Retinal pigment epithelial cell (primary cell): ENCODE measurements at regions not wholly inside any gene's neighbourhood (a gene's known extent, or its start where the extent isn't known, plus 50 kb on each side); places are given as distances from the start of the nearest gene placed in this dataset.
"Not testable (repeated sequence)": the region's sequence is repeated elsewhere in the genome, so short reads cannot be mapped to it uniquely, and the experiment has no call there.

Source experiments
- DNase-seq: peaks from one replicate; pipeline ENCODE4 v3.0.0-alpha.2; 2010; ENCODE audit warnings: low read depth
- H3K4me3 ChIP-seq: 2 replicates; pipeline ENCODE4 v1.5.1; 2011; ENCODE audit warnings: mild to moderate bottlenecking, low read length, control low read depth, moderate library complexity
- TF ChIP-seq, protein P1 (sequence below): conservative IDR thresholded peaks from 2 replicates; pipeline ENCODE4 v1.5.1; 2011; ENCODE audit warnings: low read depth, low read length, control low read depth, inconsistent platforms

DNA sequence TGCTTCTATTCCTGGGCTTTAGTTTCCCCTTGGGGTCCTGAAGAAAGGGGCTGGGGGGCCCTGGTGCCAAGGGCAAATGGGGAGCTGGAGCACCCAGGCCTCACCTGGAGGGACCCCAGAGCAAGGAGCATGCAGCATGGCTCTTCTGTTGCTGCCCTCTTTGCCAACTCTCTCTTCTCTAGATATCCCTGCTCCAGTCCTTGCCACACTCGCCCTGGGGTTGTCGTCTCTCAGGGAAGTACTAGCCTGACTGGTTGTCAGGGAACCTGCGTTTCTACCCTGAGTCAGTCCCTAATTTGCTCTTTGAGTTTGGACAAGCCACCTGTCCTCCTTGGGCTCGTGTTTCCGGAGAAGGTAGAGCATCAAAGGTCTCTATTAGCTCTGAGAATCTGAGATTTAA lies 63.7 kb upstream of the UBE2Q2 start:
- no peak overlapping the region for H3K4me3 ChIP-seq
- TF ChIP-seq, protein P1, sequence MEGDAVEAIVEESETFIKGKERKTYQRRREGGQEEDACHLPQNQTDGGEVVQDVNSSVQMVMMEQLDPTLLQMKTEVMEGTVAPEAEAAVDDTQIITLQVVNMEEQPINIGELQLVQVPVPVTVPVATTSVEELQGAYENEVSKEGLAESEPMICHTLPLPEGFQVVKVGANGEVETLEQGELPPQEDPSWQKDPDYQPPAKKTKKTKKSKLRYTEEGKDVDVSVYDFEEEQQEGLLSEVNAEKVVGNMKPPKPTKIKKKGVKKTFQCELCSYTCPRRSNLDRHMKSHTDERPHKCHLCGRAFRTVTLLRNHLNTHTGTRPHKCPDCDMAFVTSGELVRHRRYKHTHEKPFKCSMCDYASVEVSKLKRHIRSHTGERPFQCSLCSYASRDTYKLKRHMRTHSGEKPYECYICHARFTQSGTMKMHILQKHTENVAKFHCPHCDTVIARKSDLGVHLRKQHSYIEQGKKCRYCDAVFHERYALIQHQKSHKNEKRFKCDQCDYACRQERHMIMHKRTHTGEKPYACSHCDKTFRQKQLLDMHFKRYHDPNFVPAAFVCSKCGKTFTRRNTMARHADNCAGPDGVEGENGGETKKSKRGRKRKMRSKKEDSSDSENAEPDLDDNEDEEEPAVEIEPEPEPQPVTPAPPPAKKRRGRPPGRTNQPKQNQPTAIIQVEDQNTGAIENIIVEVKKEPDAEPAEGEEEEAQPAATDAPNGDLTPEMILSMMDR = no peak
- no peak for DNase-seq

DNA sequence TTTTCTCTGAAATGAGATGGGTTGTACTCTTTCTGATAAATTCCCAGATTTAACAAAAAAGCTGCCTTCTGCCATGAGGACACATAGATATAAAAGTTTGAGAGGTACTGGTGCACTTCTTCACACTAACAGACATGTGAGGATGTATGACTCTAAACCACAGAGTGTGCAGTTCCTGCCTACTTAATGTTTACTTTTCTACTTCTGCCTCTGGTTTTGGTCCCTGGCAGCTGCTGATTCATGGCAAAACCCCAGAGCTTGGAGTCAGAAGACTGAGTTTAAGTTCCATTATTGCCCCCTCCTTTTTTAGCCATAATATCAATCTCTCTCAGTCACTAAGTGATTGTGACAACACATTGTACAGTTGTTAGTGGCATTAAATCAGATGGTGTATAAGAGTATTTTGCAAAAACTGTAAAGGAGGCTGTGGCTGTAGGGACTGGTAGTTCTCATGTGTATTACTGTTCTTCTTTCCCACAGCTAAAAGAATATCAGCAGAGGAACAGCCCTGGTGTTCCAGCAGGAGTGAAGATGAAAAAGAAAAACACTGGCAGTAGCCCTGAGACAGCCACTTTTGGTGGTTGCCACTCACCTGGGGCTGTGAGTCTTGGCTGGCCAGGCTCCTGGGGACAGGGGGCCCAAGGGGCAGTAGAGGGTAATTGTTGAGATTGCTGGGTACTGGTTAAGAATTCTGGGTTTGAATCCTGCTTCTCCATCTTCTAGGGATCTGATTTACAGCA lies 64.4 kb upstream of the CSPG4 start:
- not testable (repeated sequence) for DNase-seq, H3K4me3 ChIP-seq

DNA sequence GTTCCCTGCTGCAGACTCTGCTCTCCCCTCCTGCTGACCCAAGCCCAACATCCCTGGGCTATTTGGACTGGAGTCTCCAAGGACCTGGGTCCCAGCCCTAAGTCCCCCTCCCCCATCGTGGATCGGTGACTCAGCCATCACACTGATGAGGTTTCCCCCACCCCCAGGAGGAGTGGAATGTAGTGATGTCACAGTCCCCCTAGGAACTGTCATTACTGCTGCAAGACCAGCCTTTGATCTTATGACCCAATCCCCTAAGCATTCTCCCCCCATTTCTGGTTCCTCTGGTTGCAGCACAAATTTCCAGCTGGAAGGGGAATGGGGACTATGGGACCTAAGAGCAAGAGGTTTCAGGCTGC lies 63.4 kb upstream of the CSPG4 start:
- TF ChIP-seq, protein P1 = no peak
- DNase-seq = no peak
- H3K4me3 ChIP-seq = no peak overlapping the region

DNA sequence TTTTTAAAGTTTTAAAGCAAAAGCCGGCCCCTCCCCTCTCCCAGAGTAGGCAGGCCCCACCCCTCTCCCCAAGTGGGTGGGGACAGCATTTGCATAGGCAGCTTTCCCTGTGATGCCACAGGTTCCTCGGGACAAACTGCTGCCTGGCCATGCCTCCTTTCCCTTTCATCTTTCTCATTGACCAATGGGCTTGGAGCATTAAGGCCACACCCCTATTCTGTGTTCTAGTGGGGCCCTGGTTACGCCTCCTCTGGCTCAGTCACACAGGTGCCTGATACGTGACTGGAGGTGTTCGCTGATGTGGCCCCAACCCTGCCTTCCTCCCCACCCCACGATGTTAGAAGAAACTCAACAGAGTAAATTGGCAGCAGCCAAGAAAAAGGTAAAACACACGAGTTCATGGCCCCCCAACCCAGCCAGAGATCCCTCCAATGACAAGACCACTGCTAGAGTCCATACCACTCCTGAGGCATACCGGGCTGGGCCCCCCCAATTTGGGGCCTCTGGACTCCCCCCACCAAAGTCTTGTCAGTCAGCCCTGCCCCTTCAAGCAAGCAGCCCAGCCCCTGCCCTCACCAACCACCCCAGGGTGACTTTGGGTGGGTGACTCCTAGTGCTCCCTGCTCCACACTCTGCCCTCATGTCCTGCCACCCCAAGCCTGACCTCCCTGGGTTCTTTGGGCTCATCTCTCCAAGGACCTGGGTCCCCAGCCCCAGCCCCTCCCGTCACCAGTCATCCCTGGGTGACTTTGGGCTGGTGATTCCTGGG lies 62.8 kb upstream of the CSPG4 start:
- TF ChIP-seq, protein P1 = no peak
- H3K4me3 ChIP-seq = no peak overlapping the region
- no peak for DNase-seq

DNA sequence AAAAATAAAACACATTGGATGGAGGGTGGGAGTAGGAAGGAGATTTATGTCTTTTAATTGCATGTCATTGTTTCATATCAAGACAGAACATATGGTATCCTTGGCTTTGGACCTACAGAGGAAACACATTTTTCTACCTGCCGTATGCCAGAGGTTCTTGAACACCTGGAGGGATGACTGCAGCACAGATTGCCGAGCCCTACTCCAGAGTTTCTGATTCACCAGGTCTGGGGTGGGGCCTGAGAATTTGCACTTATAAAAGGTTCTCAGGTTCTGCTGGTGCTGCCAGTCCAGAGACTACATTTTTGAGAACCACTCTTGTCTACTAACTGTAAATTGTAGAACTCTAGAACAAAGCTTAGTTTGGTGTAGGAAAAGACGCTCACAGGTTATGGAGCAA lies 61.3 kb upstream of the CSPG4 start:
- H3K4me3 ChIP-seq, DNase-seq: not testable (repeated sequence)

DNA sequence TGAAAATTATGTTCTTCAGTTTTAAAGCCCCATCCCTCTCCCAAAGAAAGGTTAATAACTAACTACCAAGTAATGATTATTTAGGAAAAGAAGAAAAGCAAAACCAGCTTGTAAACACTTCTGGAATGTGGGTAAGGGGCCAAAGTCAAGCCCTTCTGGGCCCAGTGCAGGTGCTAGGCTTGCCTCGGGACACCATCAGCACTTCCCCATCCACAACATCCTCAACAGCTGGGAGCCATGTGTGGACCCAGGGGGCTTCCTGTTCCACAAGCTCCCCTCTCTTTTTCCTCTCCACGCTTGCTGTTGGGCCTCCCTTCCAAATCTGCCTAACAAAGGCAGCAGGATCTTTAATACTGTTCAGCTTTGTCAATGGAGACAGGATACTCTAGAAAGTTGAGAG lies 58.4 kb upstream of the CSPG4 start:
- not testable (repeated sequence) for DNase-seq, H3K4me3 ChIP-seq

DNA sequence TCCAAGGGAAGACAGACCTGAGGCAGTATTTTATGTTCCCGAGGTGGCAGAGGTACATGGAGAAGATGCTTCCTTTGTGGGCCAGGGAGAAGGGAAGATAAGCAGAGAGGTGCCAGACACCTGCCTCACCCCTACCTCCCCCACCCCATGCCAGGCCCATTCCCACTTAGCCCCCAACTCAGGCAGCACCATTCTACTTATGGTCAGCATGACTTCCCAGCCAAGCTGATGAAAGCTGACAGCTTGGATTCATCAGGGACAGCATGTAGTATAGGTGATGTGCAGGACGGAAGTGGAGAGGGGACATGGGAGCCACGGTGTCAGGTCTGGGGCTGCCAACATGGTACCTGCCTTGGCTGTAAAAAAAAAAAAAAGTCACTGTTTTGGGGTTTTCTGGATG lies 57.5 kb upstream of the CSPG4 start:
- no peak overlapping the region for H3K4me3 ChIP-seq
- DNase-seq = no peak
- TF ChIP-seq, protein P1 = no peak

DNA sequence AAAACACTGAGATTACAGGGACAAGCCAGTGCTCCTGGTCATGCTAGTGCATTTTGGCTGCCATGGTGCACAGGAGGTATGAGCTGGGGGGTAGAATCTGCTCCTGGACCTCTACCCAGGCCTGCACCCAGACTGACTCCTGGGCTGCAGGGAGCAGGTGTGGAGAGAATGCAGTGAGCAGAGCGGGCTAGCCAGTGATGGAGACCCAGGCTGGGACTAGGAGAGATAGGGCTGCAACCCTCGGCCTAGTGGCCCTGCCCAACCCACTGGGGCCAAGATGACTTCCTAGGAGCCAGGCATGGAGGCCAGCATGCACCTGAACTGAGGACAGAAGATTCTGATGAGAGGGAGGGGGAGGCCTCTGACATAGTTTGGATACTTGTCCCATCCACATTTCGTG lies 55.9 kb upstream of the CSPG4 start:
- not testable (repeated sequence) for H3K4me3 ChIP-seq, DNase-seq

DNA sequence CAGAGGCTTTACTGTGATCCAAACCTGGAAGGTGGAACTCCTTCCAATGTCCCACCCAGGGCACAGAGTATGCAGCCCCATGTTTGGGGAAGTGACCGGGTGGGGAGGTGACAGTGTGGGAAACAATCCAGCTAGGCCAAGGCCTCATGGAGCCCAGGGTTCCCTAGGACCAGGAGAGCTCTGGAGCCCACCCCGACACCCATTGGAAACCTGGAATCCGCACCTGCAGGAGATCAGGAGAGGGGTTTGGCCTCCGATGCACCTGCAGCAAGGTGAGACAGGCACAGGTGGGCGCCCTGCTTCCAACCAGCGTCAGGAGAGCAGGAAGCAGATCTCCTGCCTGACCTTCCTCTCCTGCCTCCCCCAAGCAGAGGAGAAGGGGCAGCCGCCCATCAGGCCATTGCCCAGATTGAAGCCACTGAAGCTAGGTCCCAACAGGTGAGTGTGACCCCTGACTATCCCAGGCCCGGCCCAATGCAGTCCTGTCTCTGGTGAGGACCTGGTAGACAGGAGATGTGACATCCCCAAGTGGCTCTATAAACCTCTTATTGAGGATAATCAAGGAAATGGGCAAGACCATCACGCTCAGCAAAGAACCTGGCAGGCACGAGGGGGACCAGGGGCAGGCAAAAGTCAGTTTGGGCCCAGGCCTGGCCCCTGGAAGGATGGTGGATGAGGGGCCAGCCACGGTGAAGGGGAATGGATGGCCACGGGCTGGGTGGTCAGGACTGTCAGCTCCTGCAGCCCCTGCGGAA lies 53.1 kb upstream of the CSPG4 start:
- H3K4me3 ChIP-seq, DNase-seq: not testable (repeated sequence)

DNA sequence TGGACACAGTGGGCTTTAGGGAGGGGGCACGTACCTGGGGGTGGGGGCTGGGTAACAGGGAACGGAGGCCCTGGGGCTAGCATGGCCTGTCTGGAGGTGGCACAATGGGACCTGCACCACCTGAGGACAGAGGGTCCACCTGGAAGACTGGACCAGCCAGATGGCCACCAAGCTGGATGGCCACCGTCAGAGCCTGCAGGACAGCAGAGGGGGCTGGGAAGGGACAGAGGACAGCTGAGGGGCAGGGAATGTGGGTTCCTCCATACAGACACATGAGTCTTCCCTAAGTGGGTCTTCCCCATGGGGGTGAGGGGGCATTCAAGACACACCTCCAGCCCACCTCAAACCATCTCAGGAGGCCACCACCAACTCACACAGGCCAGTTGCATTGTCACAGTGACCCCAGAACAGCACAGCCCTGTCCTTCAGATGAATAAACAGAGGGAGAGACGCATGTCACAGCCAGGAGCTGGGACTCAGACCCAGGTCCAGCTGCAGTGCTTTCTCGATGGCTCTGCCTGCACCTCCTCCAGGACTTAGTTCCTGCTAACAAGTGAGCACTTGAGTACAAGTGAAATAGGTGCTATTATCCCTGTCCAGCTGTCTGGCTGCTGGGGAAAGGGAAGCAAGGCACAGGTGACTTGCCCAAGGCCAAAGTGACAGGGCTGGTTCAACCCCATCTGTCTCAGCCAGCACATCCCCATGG lies 52.4 kb upstream of the CSPG4 start:
- not testable (repeated sequence) for H3K4me3 ChIP-seq, DNase-seq

DNA sequence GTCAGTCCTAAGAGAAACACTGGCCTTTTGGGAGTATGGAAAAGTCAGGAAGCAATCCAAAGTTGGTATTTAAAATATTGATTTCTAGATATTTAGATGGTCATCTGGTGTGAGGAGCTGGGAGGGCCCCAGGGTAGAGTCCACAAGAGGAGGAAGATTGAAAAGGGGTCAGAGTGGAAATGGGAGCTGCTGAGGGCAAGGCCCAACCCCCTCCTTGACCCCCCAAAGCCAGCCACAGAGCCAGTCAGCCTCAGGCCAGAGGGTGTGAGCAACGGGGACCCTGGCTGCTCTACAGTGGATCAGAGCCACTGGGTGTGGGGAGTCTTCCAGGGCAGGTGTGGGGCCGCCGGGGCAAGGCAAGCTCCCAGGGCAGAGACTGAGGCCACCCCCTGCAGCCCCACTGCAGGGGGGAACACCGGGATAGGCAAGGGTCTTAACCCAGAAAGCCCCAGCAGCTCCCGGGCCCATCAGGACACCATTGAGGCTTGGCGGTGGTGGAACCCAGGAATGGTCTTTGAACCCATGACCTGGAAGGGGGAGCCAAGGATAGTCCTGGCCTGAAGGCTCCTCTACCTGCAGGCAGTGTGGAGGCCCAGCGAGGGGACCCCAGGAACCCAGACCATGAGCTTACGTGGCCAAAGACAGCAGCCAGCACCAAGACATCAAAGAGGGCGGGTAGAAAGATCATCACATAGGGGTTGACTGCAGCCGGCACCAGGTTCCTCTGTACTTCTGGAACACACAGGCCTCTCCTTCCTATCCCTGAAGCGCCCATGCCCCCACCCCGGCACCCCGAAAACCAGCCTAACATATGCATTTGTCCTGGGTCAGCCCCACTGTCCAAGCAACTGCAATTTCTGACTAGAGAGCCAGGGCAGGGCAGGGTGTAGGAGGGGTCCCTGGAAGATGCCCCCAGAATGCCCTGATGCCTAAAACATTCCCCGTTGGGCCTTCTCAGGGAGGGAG lies 51.3 kb upstream of the CSPG4 start:
- not testable (repeated sequence) for H3K4me3 ChIP-seq, DNase-seq
